AG04449 (cell line): ENCODE measurements at regions not wholly inside any gene's neighbourhood (a gene's known extent, or its start where the extent isn't known, plus 50 kb on each side); places are given as distances from the start of the nearest gene placed in this dataset.
"Not testable (repeated sequence)": the region's sequence is repeated elsewhere in the genome, so short reads cannot be mapped to it uniquely, and the experiment has no call there.

Experiments
- CTCF ChIA-PET: fragments of 350-600 bp; formaldehyde crosslinking; extraction: SDS; loops from one replicate; lab custom pipeline; 2021; ENCODE audit warnings: antibody characterized with exemption; lab: Yijun Ruan, JAX
- POLR2A ChIA-PET: fragments of 400-600, 350-600 bp; formaldehyde crosslinking; extraction: SDS; loops from one replicate; lab custom pipeline; 2020; ENCODE audit warnings: antibody characterized with exemption, inconsistent platforms; lab: Yijun Ruan, JAX
- DNase-seq: peaks from one replicate; pipeline ENCODE4 v3.0.0-alpha.2; 2010; ENCODE audit warnings: low read depth, low spot score
- H3K4me3 ChIP-seq: 2 replicates; pipeline ENCODE4 v1.5.1; 2011; ENCODE audit warnings: low read depth, mild to moderate bottlenecking, control low read depth, low read length
- CTCF ChIP-seq: IDR thresholded peaks from one replicate; pipeline ENCODE4 v1.5.1; 2011; ENCODE audit warnings: mild to moderate bottlenecking, moderate library complexity, low read length, control low read depth, inconsistent platforms; ENCODE audit not compliant: insufficient read depth; ENCODE audit errors: missing control alignments

- TF ChIP-seq CTCF: no peak
- POLR2A ChIA-PET: no interaction called here
- DNase-seq: no peak
- CTCF ChIA-PET: interaction anchor here (1.2 kb wide), 1 partner anchor 8 kb away, joined by 4 read pairs; no protein-coding TSS in a partner anchor
- H3K4me3 ChIP-seq: no peak overlapping the region
Observed at GRCh38 chr4:3872834-3873313, 106.7 kb downstream of the ADRA2C start.

- no peak for DNase-seq
- POLR2A ChIA-PET: no interaction called here
Observed at GRCh38 chr4:3873408-3874027, 107.3 kb downstream of the ADRA2C start.

GRCh38 chr4:3874028-3874415, 107.8 kb downstream of the ADRA2C start:
- CTCF ChIA-PET: no interaction called here
- no peak overlapping the region for H3K4me3 ChIP-seq
- no peak for TF ChIP-seq CTCF
- POLR2A ChIA-PET: no interaction called here
- no peak for DNase-seq

More at GRCh38 chr4:3873408-3874027, 107.3 kb downstream of the ADRA2C start:
- H3K4me3 ChIP-seq: no peak overlapping the region
- TF ChIP-seq CTCF: no peak
- CTCF ChIA-PET: no interaction called here

GRCh38 chr4:3874525-3875110, 108.4 kb downstream of the ADRA2C start:
- ChIA-PET CTCF (no interaction called here), POLR2A (no interaction called here)
- no peak for DNase-seq
- no peak overlapping the region for H3K4me3 ChIP-seq
- no peak for TF ChIP-seq CTCF

- CTCF ChIA-PET: interaction anchor here (0.9 kb wide), 1 partner anchor 18 kb away, joined by 3 read pairs; no protein-coding TSS in a partner anchor
- no peak for DNase-seq
- H3K4me3 ChIP-seq: no peak overlapping the region
- POLR2A ChIA-PET: no interaction called here
- no peak for TF ChIP-seq CTCF
Observed at GRCh38 chr4:3875466-3875865, 109.3 kb downstream of the ADRA2C start.

GRCh38 chr4:3876057-3876845, 110.1 kb downstream of the ADRA2C start:
- CTCF ChIA-PET: interaction anchor here (0.9 to 1.0 kb wide), 2 partner anchors 19 to 432 kb away, joined by 3 read pairs; no protein-coding TSS in a partner anchor
- POLR2A ChIA-PET, DNase-seq, H3K4me3 ChIP-seq: not testable (repeated sequence)
